Ovary (tissue), 7 donors: ENCODE measurements at regions not wholly inside any gene's neighbourhood (a gene's known extent, or its start where the extent isn't known, plus 50 kb on each side); places are given as distances from the start of the nearest gene placed in this dataset.

Source experiments
- DNase-seq, 5 donors: peaks; one replicate each; pipeline ENCODE4 v3.0.0-alpha.2; 2019 to 2020
- H3K27ac ChIP-seq, 2 donors: fragments of 200-600 bp; one replicate each; pipeline versions ENCODE4 v1.5.1 to v1.8.0; 2019 to 2022
- H3K27me3 ChIP-seq: fragments of 200-600 bp; one replicate; pipeline ENCODE4 v1.8.0; 2022
- H3K36me3 ChIP-seq: fragments of 200-600 bp; sonication (generic); one replicate; pipeline ENCODE4 v1.5.1; 2019
- H3K4me1 ChIP-seq: one replicate; pipeline ENCODE4 v1.8.1; 2013; ENCODE audit warnings: mild to moderate bottlenecking, moderate library complexity; ENCODE audit not compliant: insufficient read depth
- H3K4me3 ChIP-seq: fragments of 200-600 bp; sonication (generic); one replicate; pipeline ENCODE4 v1.5.1; 2017
- H3K9me3 ChIP-seq, 2 donors: fragments of 200-600 bp in 1 of 2; sonication (generic) in 1 of 2; one replicate each; pipeline versions ENCODE4 v1.5.1 to v1.8.1; 2013 to 2019; ENCODE audit warnings: mild to moderate bottlenecking in 1 of 2, moderate library complexity in 1 of 2
- CTCF ChIP-seq, 3 donors: fragments of 450-650 bp in 2 of 3; fragments of 200-600 bp in 1 of 3; IDR thresholded peaks; one replicate each; pipeline versions ENCODE4 v1.5.1 to v1.8.0; 2016 to 2022; ENCODE audit warnings: antibody characterized with exemption in 3 of 3, mild to moderate bottlenecking in 1 of 3
- EP300 ChIP-seq: sonication (generic); formaldehyde crosslinking; IDR thresholded peaks from one replicate; pipeline ENCODE4 v1.6.1; 2017; ENCODE audit warnings: antibody characterized with exemption
- POLR2A ChIP-seq: fragments of 450-650 bp; IDR thresholded peaks from one replicate; pipeline ENCODE4 v1.6.1; 2017; ENCODE audit warnings: antibody characterized with exemption, mild to moderate bottlenecking, moderate library complexity
- WGBS, 3 donors: extraction: QIAGEN DNeasy Blood & Tissue Kit in 1 of 3; methylation state at CpG; one replicate each; pipeline versions ENCODE4 v1.1.5 to v1.1.7; 2013 to 2017; 5-methylcytosine and 5-hydroxymethylcytosine counted together
- intact Hi-C, 4 donors: fragments of 100-400 bp; cut with DNase I; formaldehyde crosslinking; loops; one replicate each; pipeline versions ENCODE4 v1.11.0 to v1.15.1; 2022 to 2023
- donor health status: DM: no; HTN: no; CAD: no; lungs with moderate emphysema.
- donor health status: DM: no; HTN: no; CAD: no.
- donor health status: Bipolar disorder and iron deficiency.
- donor health status: DM: no; HTN: no; CAD: no.
- donor health status: DM: yes; HTN: yes; CAD: no.

DNA sequence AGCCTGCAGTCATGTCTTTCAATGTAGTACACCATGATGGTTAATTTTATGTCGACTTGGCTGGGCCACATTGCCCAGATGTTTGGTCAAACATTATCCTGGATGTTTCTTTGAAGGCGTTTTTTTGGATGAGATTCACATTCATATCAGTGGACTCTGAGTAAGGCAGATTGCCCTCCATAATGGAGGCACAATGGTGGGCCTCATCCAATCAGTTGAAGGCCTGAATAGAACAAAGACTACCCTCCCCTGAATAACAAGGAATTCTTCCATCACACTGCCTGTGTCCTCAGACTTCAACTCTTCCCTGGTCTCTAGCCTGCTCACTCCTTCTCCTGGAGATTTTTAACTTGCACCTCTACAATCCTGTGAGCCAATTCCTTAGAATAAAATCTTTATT lies 83.8 kb upstream of the CHL1 start:
- Histone ChIP-seq H3K36me3 (no peaks in the 10 kb centered on the region), H3K27me3 (no peaks in the 10 kb centered on the region), H3K9me3 (no peaks in the 10 kb centered on the region), H3K4me3 (no peak overlapping the region), H3K4me1 (no peaks in the 10 kb centered on the region), H3K27ac (no peak overlapping the region)
- WGBS, 3 donors, result 65 to 78% (median 76%) methylated on average over 2 of the region's 2 CpGs
- no peak for DNase-seq
- intact Hi-C loops, result no loop called here
- TF ChIP-seq EP300, result no peak
- TF ChIP-seq CTCF (IDR thresholded peaks at IDR 0.05), result no peak
- TF ChIP-seq POLR2A, result no peak

GRCh38 chr3:118666-119065 lies 77.9 kb upstream of the CHL1 start:
- Histone ChIP-seq H3K4me3 (no peak overlapping the region), H3K27ac (no peak overlapping the region), H3K9me3 (no peaks in the 10 kb centered on the region), H3K4me1 (no peaks in the 10 kb centered on the region), H3K27me3 (no peaks in the 10 kb centered on the region), H3K36me3 (no peaks in the 10 kb centered on the region)
- intact Hi-C loops, result no loop called here
- TF ChIP-seq EP300 (no peak), CTCF (IDR thresholded peaks at IDR 0.05) (no peak), POLR2A (no peak)
- WGBS, 3 donors, result 74 to 85% (median 76%) methylated on average over 1 of the region's 1 CpG
- no peak for DNase-seq

GRCh38 chr3:123341-123740 lies 73.2 kb upstream of the CHL1 start:
- no peak for DNase-seq
- Histone ChIP-seq H3K9me3 (no peaks in the 10 kb centered on the region), H3K27ac (no peak overlapping the region), H3K4me1 (no peaks in the 10 kb centered on the region), H3K36me3 (no peaks in the 10 kb centered on the region), H3K4me3 (no peak overlapping the region), H3K27me3 (no peaks in the 10 kb centered on the region)
- no peak for TF ChIP-seq EP300
- no peak for TF ChIP-seq CTCF (IDR thresholded peaks at IDR 0.05)
- TF ChIP-seq POLR2A, result no peak
- intact Hi-C loops, result no loop called here
- WGBS, 3 donors, result 31 to 53% (median 43%) methylated on average over 4 of the region's 4 CpGs

DNA sequence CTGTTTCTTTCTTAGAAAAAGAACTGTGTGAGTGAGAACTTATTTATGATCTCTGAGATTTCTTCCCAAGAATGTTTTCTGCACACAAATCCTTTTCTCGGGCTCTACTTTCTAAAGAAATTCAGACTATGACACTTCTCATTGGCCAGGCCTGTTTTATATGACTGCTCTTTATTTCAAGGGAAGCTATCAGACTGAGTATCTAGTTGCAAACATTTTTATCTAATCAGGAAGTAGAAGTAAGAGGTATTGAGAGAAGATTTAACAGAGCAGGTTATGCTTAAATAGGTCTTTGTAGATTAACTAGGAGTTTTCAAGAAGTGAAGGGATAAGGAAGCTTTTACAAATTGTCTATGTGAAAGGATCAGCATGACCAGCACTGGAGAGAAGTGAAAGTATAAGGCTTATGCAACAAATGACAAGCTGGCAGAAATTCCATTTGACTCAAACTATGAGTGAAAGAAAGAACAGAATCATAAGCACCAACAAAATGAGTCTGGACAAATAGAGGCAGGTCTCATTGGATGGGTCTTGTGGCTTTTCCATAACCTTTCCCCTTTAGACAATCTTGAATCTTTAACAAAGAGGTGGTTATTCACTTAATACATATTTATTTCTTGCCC lies 71.9 kb upstream of the CHL1 start:
- Histone ChIP-seq H3K9me3 (no peaks in the 10 kb centered on the region), H3K27me3 (no peaks in the 10 kb centered on the region), H3K4me1 (no peaks in the 10 kb centered on the region), H3K27ac (no peak overlapping the region), H3K36me3 (no peaks in the 10 kb centered on the region), H3K4me3 (no peak overlapping the region)
- intact Hi-C loops, result no loop called here
- WGBS, 3 donors, result 90 to 98% (median 95%) methylated on average over 1 of the region's 1 CpG
- DNase-seq, result no peak
- TF ChIP-seq CTCF (IDR thresholded peaks at IDR 0.05) (no peak), EP300 (no peak), POLR2A (no peak)
